ENCODE measurements at regions not wholly inside any gene's neighbourhood (a gene's known extent, or its start where the extent isn't known, plus 50 kb on each side); places are given as distances from the start of the nearest gene placed in this dataset.

GRCh38 chr6:144546807-144547206 lies 261.7 kb downstream of the UTRN start:
- Histone ChIP-seq H3K27ac (ENCODE audit: low read depth, low read length) (no peak overlapping the region), H3K27me3 (ENCODE audit: control insufficient read depth, insufficient read depth, low read length) (no peaks in the 10 kb centered on the region), H3K4me3 (ENCODE audit: low read depth, low read length) (no peak overlapping the region), H3K9me3 (ENCODE audit: control insufficient read depth, insufficient read depth, low read length) (no peaks in the 10 kb centered on the region)
- DNase-seq (ENCODE audit: low read depth, low spot score): no peak
- no peak for TF ChIP-seq CTCF (IDR thresholded peaks at IDR 0.05; ENCODE audit: low read depth, low read length)
- POLR2A ChIA-PET: no interaction called here
- CTCF ChIA-PET: interaction anchor here (0.5 to 1.2 kb wide), 2 partner anchors 9 to 39 kb away, joined by 3 to 5 read pairs; no protein-coding TSS in a partner anchor

GRCh38 chr6:144547409-144547808 lies 262.3 kb downstream of the UTRN start:
- no peak overlapping the region for H3K27ac ChIP-seq (ENCODE audit: low read depth, low read length)
- CTCF ChIA-PET: interaction anchor here (1.2 kb wide), 1 partner anchor 38 kb away, joined by 3 read pairs; no protein-coding TSS in a partner anchor
- no peaks in the 10 kb centered on the region for H3K27me3 ChIP-seq (ENCODE audit: control insufficient read depth, insufficient read depth, low read length)
- DNase-seq (ENCODE audit: low read depth, low spot score): no peak
- no peak for TF ChIP-seq CTCF (IDR thresholded peaks at IDR 0.05; ENCODE audit: low read depth, low read length)
- no peak overlapping the region for H3K4me3 ChIP-seq (ENCODE audit: low read depth, low read length)
- no peaks in the 10 kb centered on the region for H3K9me3 ChIP-seq (ENCODE audit: control insufficient read depth, insufficient read depth, low read length)
- POLR2A ChIA-PET: no interaction called here

GRCh38 chr6:144548536-144548935 lies 263.4 kb downstream of the UTRN start:
- no peak for TF ChIP-seq CTCF (IDR thresholded peaks at IDR 0.05; ENCODE audit: low read depth, low read length)
- Histone ChIP-seq H3K27me3 (ENCODE audit: control insufficient read depth, insufficient read depth, low read length) (no peaks in the 10 kb centered on the region), H3K4me3 (ENCODE audit: low read depth, low read length) (no peak overlapping the region), H3K27ac (ENCODE audit: low read depth, low read length) (no peak overlapping the region), H3K9me3 (ENCODE audit: control insufficient read depth, insufficient read depth, low read length) (no peaks in the 10 kb centered on the region)
- CTCF ChIA-PET: no interaction called here
- no peak for DNase-seq (ENCODE audit: low read depth, low spot score)
- POLR2A ChIA-PET: no interaction called here

- Histone ChIP-seq H3K27ac (ENCODE audit: low read depth, low read length) (no peak overlapping the region), H3K27me3 (ENCODE audit: control insufficient read depth, insufficient read depth, low read length) (no peaks in the 10 kb centered on the region), H3K9me3 (ENCODE audit: control insufficient read depth, insufficient read depth, low read length) (no peaks in the 10 kb centered on the region), H3K4me3 (ENCODE audit: low read depth, low read length) (no peak overlapping the region)
- ChIA-PET POLR2A (no interaction called here), CTCF (no interaction called here)
- TF ChIP-seq CTCF (IDR thresholded peaks at IDR 0.05; ENCODE audit: low read depth, low read length): no peak
- DNase-seq (ENCODE audit: low read depth, low spot score): no peak
Observed at GRCh38 chr6:144549837-144550747, 265.0 kb downstream of the UTRN start.

GRCh38 chr6:144551339-144551738 lies 266.2 kb downstream of the UTRN start:
- Histone ChIP-seq H3K9me3 (ENCODE audit: control insufficient read depth, insufficient read depth, low read length) (no peaks in the 10 kb centered on the region), H3K4me3 (ENCODE audit: low read depth, low read length) (no peak overlapping the region), H3K27ac (ENCODE audit: low read depth, low read length) (no peak overlapping the region), H3K27me3 (ENCODE audit: control insufficient read depth, insufficient read depth, low read length) (no peaks in the 10 kb centered on the region)
- TF ChIP-seq CTCF (IDR thresholded peaks at IDR 0.05; ENCODE audit: low read depth, low read length): no peak
- CTCF ChIA-PET: no interaction called here
- DNase-seq (ENCODE audit: low read depth, low spot score): no peak
- POLR2A ChIA-PET: no interaction called here

All from AG04450 (cell line).